GM23338 (cell line): ENCODE measurements at regions not wholly inside any gene's neighbourhood (a gene's known extent, or its start where the extent isn't known, plus 50 kb on each side); places are given as distances from the start of the nearest gene placed in this dataset.

Experiments
- EZH2 ChIP-seq: fragments of 200-600 bp; sonication (generic); IDR thresholded peaks from one replicate; pipeline ENCODE4 v1.8.0; 2017; ENCODE audit warnings: antibody characterized with exemption, mild to moderate bottlenecking, low read depth; ENCODE audit not compliant: unreplicated experiment
- EZH2phosphoT487 ChIP-seq: fragments of 200-600 bp; sonication (generic); IDR thresholded peaks from one replicate; pipeline ENCODE4 v1.8.1; 2018; ENCODE audit warnings: antibody characterized with exemption; ENCODE audit not compliant: unreplicated experiment
- POLR2AphosphoS5 ChIP-seq: IDR thresholded peaks from 2 replicates; pipeline ENCODE4 v1.6.1; 2016; ENCODE audit warnings: antibody characterized with exemption, low read depth
- ZNF331 ChIP-seq: fragments of 250-450 bp; sonication (Bioruptor Pico); IDR thresholded peaks from 2 replicates; pipeline ENCODE4 v1.5.0; 2020; ENCODE audit warnings: low read depth, mild to moderate bottlenecking, moderate library complexity
- TF ChIP-seq, protein P1 (sequence below), 2 experiments: fragments of 200-600 bp in 1 of 2; sonication (generic) in 1 of 2; conservative IDR thresholded peaks; 2 replicates each; pipeline versions ENCODE4 v1.5.1 to v1.6.1; 2016 to 2017; ENCODE audit warnings: antibody characterized with exemption in 2 of 2, low read depth in 2 of 2, mild to moderate bottlenecking in 2 of 2, moderate library complexity in 1 of 2
- TF ChIP-seq, protein P2 (sequence below): IDR thresholded peaks from one replicate; pipeline ENCODE4 v1.6.1; 2018; ENCODE audit warnings: antibody characterized with exemption; ENCODE audit not compliant: unreplicated experiment

- TF ChIP-seq POLR2AphosphoS5: no peak
- no peak for TF ChIP-seq EZH2
- TF ChIP-seq, protein P1, sequence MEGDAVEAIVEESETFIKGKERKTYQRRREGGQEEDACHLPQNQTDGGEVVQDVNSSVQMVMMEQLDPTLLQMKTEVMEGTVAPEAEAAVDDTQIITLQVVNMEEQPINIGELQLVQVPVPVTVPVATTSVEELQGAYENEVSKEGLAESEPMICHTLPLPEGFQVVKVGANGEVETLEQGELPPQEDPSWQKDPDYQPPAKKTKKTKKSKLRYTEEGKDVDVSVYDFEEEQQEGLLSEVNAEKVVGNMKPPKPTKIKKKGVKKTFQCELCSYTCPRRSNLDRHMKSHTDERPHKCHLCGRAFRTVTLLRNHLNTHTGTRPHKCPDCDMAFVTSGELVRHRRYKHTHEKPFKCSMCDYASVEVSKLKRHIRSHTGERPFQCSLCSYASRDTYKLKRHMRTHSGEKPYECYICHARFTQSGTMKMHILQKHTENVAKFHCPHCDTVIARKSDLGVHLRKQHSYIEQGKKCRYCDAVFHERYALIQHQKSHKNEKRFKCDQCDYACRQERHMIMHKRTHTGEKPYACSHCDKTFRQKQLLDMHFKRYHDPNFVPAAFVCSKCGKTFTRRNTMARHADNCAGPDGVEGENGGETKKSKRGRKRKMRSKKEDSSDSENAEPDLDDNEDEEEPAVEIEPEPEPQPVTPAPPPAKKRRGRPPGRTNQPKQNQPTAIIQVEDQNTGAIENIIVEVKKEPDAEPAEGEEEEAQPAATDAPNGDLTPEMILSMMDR (conservative IDR thresholded peaks at IDR 0.05; ENCODE audit: low read depth in 2 of 2): no peak
- TF ChIP-seq EZH2phosphoT487: no peak
- no peak for TF ChIP-seq ZNF331 (CRISPR knock-in tag)
- TF ChIP-seq, protein P2, sequence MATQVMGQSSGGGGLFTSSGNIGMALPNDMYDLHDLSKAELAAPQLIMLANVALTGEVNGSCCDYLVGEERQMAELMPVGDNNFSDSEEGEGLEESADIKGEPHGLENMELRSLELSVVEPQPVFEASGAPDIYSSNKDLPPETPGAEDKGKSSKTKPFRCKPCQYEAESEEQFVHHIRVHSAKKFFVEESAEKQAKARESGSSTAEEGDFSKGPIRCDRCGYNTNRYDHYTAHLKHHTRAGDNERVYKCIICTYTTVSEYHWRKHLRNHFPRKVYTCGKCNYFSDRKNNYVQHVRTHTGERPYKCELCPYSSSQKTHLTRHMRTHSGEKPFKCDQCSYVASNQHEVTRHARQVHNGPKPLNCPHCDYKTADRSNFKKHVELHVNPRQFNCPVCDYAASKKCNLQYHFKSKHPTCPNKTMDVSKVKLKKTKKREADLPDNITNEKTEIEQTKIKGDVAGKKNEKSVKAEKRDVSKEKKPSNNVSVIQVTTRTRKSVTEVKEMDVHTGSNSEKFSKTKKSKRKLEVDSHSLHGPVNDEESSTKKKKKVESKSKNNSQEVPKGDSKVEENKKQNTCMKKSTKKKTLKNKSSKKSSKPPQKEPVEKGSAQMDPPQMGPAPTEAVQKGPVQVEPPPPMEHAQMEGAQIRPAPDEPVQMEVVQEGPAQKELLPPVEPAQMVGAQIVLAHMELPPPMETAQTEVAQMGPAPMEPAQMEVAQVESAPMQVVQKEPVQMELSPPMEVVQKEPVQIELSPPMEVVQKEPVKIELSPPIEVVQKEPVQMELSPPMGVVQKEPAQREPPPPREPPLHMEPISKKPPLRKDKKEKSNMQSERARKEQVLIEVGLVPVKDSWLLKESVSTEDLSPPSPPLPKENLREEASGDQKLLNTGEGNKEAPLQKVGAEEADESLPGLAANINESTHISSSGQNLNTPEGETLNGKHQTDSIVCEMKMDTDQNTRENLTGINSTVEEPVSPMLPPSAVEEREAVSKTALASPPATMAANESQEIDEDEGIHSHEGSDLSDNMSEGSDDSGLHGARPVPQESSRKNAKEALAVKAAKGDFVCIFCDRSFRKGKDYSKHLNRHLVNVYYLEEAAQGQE: no peak
These were observed 287.7 kb downstream of the CMPK2 start for GRCh38 chr2:6577960-6578359.
